ENCODE measurements at regions not wholly inside any gene's neighbourhood (a gene's known extent, or its start where the extent isn't known, plus 50 kb on each side); places are given as distances from the start of the nearest gene placed in this dataset.

DNA sequence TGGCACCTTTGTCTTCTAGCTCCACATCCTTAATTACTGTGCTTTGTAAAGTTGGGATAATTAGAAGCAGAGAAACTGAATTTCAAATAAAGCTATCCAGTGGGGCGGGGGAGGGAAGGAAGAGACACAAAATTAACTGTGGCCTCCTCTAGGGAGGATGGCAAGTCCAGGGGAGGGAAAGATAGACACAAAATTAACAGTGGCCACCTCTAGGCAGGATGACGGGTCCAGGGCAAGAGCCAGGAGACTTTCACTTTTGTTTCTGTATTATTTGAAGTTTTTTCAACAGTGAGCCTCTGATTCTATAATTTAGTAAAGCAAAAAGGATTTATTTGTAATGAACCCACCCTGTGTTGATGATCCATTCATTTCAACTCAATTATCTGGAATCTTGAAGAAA, 335.9 kb downstream of the MSX2 start:
- intact Hi-C loops (cut with micrococcal nuclease; ENCODE audit: unreplicated experiment): no loop called here
- CTCF ChIA-PET (ENCODE audit: unreplicated experiment): interaction anchor here (0.6 kb wide), 1 partner anchor 98 kb away, joined by 4 read pairs; no protein-coding TSS in a partner anchor

DNA sequence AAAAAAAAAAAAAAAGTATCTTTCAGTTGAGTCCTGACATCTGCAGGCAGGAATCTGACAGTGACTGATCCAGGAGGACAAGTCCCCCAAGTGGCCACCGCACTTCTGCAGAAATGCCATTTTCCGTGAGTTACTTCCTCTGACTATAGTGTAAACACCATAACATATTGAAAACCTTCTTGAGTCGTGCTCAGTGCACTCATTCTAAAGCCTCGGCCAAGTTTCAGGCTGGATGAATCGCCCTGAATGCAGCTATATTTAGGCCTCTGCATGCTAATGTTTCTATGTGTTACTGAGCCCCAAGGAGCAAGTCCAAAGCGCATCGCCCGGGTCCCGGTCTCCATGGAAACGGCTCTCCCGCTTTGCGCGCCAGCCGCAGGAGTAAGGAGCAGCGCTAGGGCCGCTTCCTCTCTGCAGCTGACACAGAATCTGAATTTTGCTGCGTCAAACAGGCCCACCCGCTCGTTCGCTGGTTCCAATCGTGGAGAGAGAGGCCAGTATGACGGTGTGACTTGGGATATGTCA, 335.4 kb downstream of the MSX2 start:
- no peak for TF ChIP-seq EZH2phosphoT487 (IDR thresholded peaks at IDR 0.05; ENCODE audit: borderline replicate concordance, low read depth, low read length)
- TF ChIP-seq, protein P1, sequence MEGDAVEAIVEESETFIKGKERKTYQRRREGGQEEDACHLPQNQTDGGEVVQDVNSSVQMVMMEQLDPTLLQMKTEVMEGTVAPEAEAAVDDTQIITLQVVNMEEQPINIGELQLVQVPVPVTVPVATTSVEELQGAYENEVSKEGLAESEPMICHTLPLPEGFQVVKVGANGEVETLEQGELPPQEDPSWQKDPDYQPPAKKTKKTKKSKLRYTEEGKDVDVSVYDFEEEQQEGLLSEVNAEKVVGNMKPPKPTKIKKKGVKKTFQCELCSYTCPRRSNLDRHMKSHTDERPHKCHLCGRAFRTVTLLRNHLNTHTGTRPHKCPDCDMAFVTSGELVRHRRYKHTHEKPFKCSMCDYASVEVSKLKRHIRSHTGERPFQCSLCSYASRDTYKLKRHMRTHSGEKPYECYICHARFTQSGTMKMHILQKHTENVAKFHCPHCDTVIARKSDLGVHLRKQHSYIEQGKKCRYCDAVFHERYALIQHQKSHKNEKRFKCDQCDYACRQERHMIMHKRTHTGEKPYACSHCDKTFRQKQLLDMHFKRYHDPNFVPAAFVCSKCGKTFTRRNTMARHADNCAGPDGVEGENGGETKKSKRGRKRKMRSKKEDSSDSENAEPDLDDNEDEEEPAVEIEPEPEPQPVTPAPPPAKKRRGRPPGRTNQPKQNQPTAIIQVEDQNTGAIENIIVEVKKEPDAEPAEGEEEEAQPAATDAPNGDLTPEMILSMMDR (conservative IDR thresholded peaks at IDR 0.05; ENCODE audit: low read length): no peak
- no TSS peak for BruUV-seq (replicated peaks)
- no peak overlapping the region for H3K4me2 ChIP-seq (ENCODE audit: low read length)
- no peaks in the 10 kb centered on the region for H3K79me2 ChIP-seq (ENCODE audit: insufficient read depth, low read depth, low read length)
- H4K20me1 ChIP-seq (ENCODE audit: insufficient read depth, low read length): no peaks in the 10 kb centered on the region
- H3K27ac ChIP-seq (ENCODE audit: low read depth, low read length, poor library complexity, severe bottlenecking): no peak overlapping the region
- H3K4me3 ChIP-seq (ENCODE audit: low read depth, low read length, poor library complexity, severe bottlenecking): no peak overlapping the region
- no peak overlapping the region for H2AFZ ChIP-seq (ENCODE audit: low read length)
- DNase-seq (ENCODE audit: low spot score): no peak
- ChIA-PET CTCF (ENCODE audit: unreplicated experiment) (interaction anchor here (0.6 kb wide), 1 partner anchor 98 kb away, joined by 4 read pairs; no protein-coding TSS in a partner anchor), POLR2A (no interaction called here)
- intact Hi-C loops (cut with micrococcal nuclease; ENCODE audit: unreplicated experiment): no loop called here
- H3K36me3 ChIP-seq (ENCODE audit: insufficient read depth, low read length): no peaks in the 10 kb centered on the region
- H3K9me3 ChIP-seq (ENCODE audit: low read length): no peaks in the 10 kb centered on the region
- H3K9me2 ChIP-seq (ENCODE audit: insufficient read depth, low read length): no peaks in the 10 kb centered on the region
- H3K4me1 ChIP-seq (ENCODE audit: insufficient read depth, low read length, poor library complexity, severe bottlenecking): no peaks in the 10 kb centered on the region

More for the DNA sequence above, 335.9 kb downstream of the MSX2 start:
- no peaks in the 10 kb centered on the region for H3K9me3 ChIP-seq (ENCODE audit: low read length)
- no peak overlapping the region for H3K4me3 ChIP-seq (ENCODE audit: low read depth, low read length, poor library complexity, severe bottlenecking)
- TF ChIP-seq, protein P1 (conservative IDR thresholded peaks at IDR 0.05; ENCODE audit: low read length): no peak
- TF ChIP-seq EZH2phosphoT487 (IDR thresholded peaks at IDR 0.05; ENCODE audit: borderline replicate concordance, low read depth, low read length): no peak
- H2AFZ ChIP-seq (ENCODE audit: low read length): no peak overlapping the region
- H3K79me2 ChIP-seq (ENCODE audit: insufficient read depth, low read depth, low read length): no peaks in the 10 kb centered on the region
- H3K4me1 ChIP-seq (ENCODE audit: insufficient read depth, low read length, poor library complexity, severe bottlenecking): no peaks in the 10 kb centered on the region
- no peaks in the 10 kb centered on the region for H3K9me2 ChIP-seq (ENCODE audit: insufficient read depth, low read length)
- BruUV-seq (replicated peaks): no TSS peak
- no peaks in the 10 kb centered on the region for H3K36me3 ChIP-seq (ENCODE audit: insufficient read depth, low read length)
- H4K20me1 ChIP-seq (ENCODE audit: insufficient read depth, low read length): no peaks in the 10 kb centered on the region
- no peak overlapping the region for H3K4me2 ChIP-seq (ENCODE audit: low read length)
- no peak overlapping the region for H3K27ac ChIP-seq (ENCODE audit: low read depth, low read length, poor library complexity, severe bottlenecking)
- no peak for DNase-seq (ENCODE audit: low spot score)
- POLR2A ChIA-PET: no interaction called here

DNA sequence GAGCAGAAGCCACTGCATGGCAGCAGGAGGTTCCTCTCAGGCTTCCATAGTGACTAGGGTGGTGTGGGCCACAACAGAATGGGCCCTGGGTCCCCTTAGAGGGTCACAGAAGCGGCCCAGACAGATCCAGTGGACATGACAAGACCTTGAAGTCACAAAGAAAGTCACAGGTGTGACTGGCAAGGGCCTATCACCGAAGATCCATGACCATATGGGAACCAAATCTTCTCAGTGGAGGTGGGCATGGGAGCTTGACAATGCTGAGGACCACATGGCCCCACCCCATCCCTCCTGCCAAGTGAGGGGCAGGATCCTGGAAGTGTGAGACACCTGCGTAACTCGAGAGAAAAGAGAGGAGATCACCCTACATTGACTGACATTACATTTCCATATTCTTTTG, 332.4 kb downstream of the MSX2 start:
- no TSS peak for BruUV-seq (replicated peaks)
- H3K9me2 ChIP-seq (ENCODE audit: insufficient read depth, low read length): no peaks in the 10 kb centered on the region
- H3K9me3 ChIP-seq (ENCODE audit: low read length): no peaks in the 10 kb centered on the region
- no peak overlapping the region for H3K4me3 ChIP-seq (ENCODE audit: low read depth, low read length, poor library complexity, severe bottlenecking)
- H4K20me1 ChIP-seq (ENCODE audit: insufficient read depth, low read length): no peaks in the 10 kb centered on the region
- no peak overlapping the region for H3K4me2 ChIP-seq (ENCODE audit: low read length)
- H3K27ac ChIP-seq (ENCODE audit: low read depth, low read length, poor library complexity, severe bottlenecking): no peak overlapping the region
- H3K79me2 ChIP-seq (ENCODE audit: insufficient read depth, low read depth, low read length): no peaks in the 10 kb centered on the region
- no peak overlapping the region for H2AFZ ChIP-seq (ENCODE audit: low read length)
- POLR2A ChIA-PET: no interaction called here
- no peaks in the 10 kb centered on the region for H3K4me1 ChIP-seq (ENCODE audit: insufficient read depth, low read length, poor library complexity, severe bottlenecking)
- intact Hi-C loops (cut with micrococcal nuclease; ENCODE audit: unreplicated experiment): no loop called here
- TF ChIP-seq, protein P1 (conservative IDR thresholded peaks at IDR 0.05; ENCODE audit: low read length): no peak
- TF ChIP-seq EZH2phosphoT487 (IDR thresholded peaks at IDR 0.05; ENCODE audit: borderline replicate concordance, low read depth, low read length): no peak
- H3K36me3 ChIP-seq (ENCODE audit: insufficient read depth, low read length): no peaks in the 10 kb centered on the region
- DNase-seq (ENCODE audit: low spot score): no peak
- CTCF ChIA-PET (ENCODE audit: unreplicated experiment): no interaction called here
